ENCODE measurements at regions not wholly inside any gene's neighbourhood (a gene's known extent, or its start where the extent isn't known, plus 50 kb on each side); places are given as distances from the start of the nearest gene placed in this dataset.

GRCh38 chr3:104133630-104134029, 1233.1 kb upstream of the ALCAM start (continued):
- TF ChIP-seq, protein P1, sequence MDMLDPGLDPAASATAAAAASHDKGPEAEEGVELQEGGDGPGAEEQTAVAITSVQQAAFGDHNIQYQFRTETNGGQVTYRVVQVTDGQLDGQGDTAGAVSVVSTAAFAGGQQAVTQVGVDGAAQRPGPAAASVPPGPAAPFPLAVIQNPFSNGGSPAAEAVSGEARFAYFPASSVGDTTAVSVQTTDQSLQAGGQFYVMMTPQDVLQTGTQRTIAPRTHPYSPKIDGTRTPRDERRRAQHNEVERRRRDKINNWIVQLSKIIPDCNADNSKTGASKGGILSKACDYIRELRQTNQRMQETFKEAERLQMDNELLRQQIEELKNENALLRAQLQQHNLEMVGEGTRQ (IDR thresholded peaks at IDR 0.05; ENCODE audit: low read length), result no peak
- TF ChIP-seq RFX5 (IDR thresholded peaks at IDR 0.05; ENCODE audit: borderline replicate concordance, low read depth, low read length) (no peak), CHD1 (IDR thresholded peaks at IDR 0.05; ENCODE audit: low read depth, low read length) (no peak)
